Thoracic aorta (tissue), 2 donors: ENCODE measurements at regions not wholly inside any gene's neighbourhood (a gene's known extent, or its start where the extent isn't known, plus 50 kb on each side); places are given as distances from the start of the nearest gene placed in this dataset.

Experiments
- ATAC-seq: fragments of 150-250 bp; one replicate; pipeline ENCODE4 v1.8.0; 2017; ENCODE audit warnings: low read depth; ENCODE audit not compliant: insufficient number of reproducible peaks, low FRiP score
- DNase-seq: peaks from one replicate; pipeline ENCODE4 v3.0.0-alpha.2; 2020; ENCODE audit warnings: low spot score
- H3K27ac ChIP-seq, 2 donors: fragments of 200-600 bp; sonication (generic); 1 replicate in 1 of 2; 2 replicates in 1 of 2; pipeline ENCODE4 v1.5.1; 2016; ENCODE audit warnings: mild to moderate bottlenecking in 2 of 2, moderate library complexity in 2 of 2
- H3K27me3 ChIP-seq: fragments of 200-600 bp; sonication (generic); replicated peaks from 2 replicates; pipeline ENCODE4 v1.6.0; 2016; ENCODE audit warnings: mild to moderate bottlenecking; ENCODE audit not compliant: insufficient read depth
- H3K36me3 ChIP-seq: fragments of 200-600 bp; sonication (generic); one replicate; pipeline ENCODE4 v1.5.1; 2016
- H3K4me1 ChIP-seq, 2 donors: fragments of 200-600 bp; sonication (generic); 1 replicate in 1 of 2; 2 replicates in 1 of 2; pipeline versions ENCODE4 v1.5.1 to v1.6.0; 2016; ENCODE audit warnings: low read depth in 2 of 2, mild to moderate bottlenecking in 1 of 2; ENCODE audit not compliant: control insufficient read depth in 1 of 2
- H3K4me3 ChIP-seq: fragments of 200-600 bp; sonication (generic); 2 replicates; pipeline ENCODE4 v1.5.1; 2016; ENCODE audit warnings: mild to moderate bottlenecking
- H3K9me3 ChIP-seq: fragments of 200-600 bp; sonication (generic); 2 replicates; pipeline ENCODE4 v1.5.1; 2016
- CTCF ChIP-seq: fragments of 200-600 bp; sonication (generic); IDR thresholded peaks from one replicate; pipeline ENCODE4 v1.5.1; 2019; ENCODE audit warnings: antibody characterized with exemption

- Histone ChIP-seq H3K4me3 (no peak overlapping the region), H3K9me3 (no peaks in the 10 kb centered on the region), H3K27ac (no peak overlapping the region), H3K36me3 (no peaks in the 10 kb centered on the region), H3K27me3 (no peaks in the 10 kb centered on the region), H3K4me1 (peaks cover 0 to 4% of the 10 kb centered on the region in 2 donors)
- ATAC-seq (no peak), DNase-seq (no peak)
- TF ChIP-seq CTCF, result no peak
Measured at GRCh38 chr5:167694325-167695147, 596.9 kb upstream of the WWC1 start.

GRCh38 chr5:167696558-167697314 lies 594.7 kb upstream of the WWC1 start:
- Histone ChIP-seq H3K4me1 (no peaks in the 10 kb centered on the region), H3K36me3 (no peaks in the 10 kb centered on the region), H3K9me3 (no peaks in the 10 kb centered on the region), H3K4me3 (no peak overlapping the region), H3K27me3 (no peaks in the 10 kb centered on the region), H3K27ac (no peak overlapping the region)
- TF ChIP-seq CTCF, result no peak
- ATAC-seq, result no peak
- no peak for DNase-seq

- no peaks in the 10 kb centered on the region for H3K4me1 ChIP-seq
- no peak for TF ChIP-seq CTCF
- no peaks in the 10 kb centered on the region for H3K36me3 ChIP-seq
- H3K4me3 ChIP-seq, result no peak overlapping the region
- H3K9me3 ChIP-seq, result no peaks in the 10 kb centered on the region
- H3K27ac ChIP-seq, result no peak overlapping the region
- no peak for DNase-seq
- peak; percentile 28 for ATAC-seq
- H3K27me3 ChIP-seq, result no peaks in the 10 kb centered on the region
Measured at GRCh38 chr5:167699432-167699831, 592.0 kb upstream of the WWC1 start.

- H3K4me3 ChIP-seq, result no peak overlapping the region
- no peak overlapping the region for H3K27ac ChIP-seq
- no peaks in the 10 kb centered on the region for H3K4me1 ChIP-seq
- H3K36me3 ChIP-seq, result no peaks in the 10 kb centered on the region
- ATAC-seq, result no peak
- no peak for TF ChIP-seq CTCF
- no peaks in the 10 kb centered on the region for H3K27me3 ChIP-seq
- no peaks in the 10 kb centered on the region for H3K9me3 ChIP-seq
- DNase-seq, result no peak
Measured at GRCh38 chr5:167701051-167701450, 590.4 kb upstream of the WWC1 start.

- Histone ChIP-seq H3K36me3 (no peaks in the 10 kb centered on the region), H3K4me1 (no peaks in the 10 kb centered on the region), H3K4me3 (no peak overlapping the region), H3K27me3 (no peaks in the 10 kb centered on the region), H3K9me3 (no peaks in the 10 kb centered on the region), H3K27ac (no peak overlapping the region)
- no peak for DNase-seq
- no peak for ATAC-seq
- no peak for TF ChIP-seq CTCF
Measured at GRCh38 chr5:167702014-167702413, 589.4 kb upstream of the WWC1 start.
